ENCODE measurements at regions not wholly inside any gene's neighbourhood (a gene's known extent, or its start where the extent isn't known, plus 50 kb on each side); places are given as distances from the start of the nearest gene placed in this dataset.

DNA sequence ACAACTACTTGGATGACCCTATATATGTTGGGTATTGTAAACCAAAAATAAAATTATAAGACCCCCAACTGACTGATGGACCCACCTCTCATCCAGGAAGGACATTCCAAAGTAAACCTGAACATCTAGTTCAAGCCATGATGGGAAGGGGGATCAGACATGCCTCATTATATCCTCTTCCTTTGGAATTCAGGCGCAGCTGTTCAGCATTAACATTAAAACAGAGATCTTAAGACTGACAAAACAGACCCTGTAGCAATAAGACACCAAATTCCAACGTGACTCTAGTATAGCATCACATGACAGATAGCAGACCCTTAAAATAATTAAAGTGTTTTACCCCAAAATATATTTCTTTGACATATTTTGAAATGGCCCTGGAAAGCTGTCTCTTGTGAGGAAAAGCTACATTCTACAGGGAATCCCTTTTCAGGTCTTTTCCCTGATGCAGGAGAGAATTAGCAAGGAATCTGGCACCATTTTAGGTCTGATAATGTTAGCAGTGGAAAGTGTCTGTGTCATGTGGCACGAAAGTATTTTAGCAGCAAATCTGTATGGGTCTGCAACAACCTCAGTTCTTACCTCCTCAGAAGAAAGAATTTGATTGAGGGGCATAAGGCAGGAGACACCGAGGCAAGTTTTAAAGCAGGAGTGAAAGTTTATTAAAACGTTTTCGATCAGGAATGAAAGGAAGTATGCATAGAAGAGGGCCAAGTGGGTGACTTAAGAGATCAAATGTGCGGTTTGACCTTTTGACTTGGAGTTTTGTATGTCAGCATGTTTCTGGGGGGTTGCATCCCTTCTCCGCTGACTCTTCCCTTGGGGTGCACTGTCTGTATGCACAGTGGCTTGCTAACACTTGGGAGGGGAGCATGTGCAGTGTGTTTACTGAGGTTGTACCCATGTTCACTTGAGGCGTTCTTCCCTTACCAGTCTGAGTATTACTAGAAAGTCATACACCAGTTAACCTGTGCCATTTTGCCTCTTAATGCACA, 236.6 kb upstream of the PPP1R3A start:
- no peaks in the 10 kb centered on the region for H3K27me3 ChIP-seq
- H3K4me1 ChIP-seq = no peaks in the 10 kb centered on the region
- no peak overlapping the region for H3K27ac ChIP-seq
- no peaks in the 10 kb centered on the region for H3K9me3 ChIP-seq
- no peak for DNase-seq
- H3K4me3 ChIP-seq = no peak overlapping the region
- no peaks in the 10 kb centered on the region for H3K36me3 ChIP-seq
- TF ChIP-seq, protein P1, sequence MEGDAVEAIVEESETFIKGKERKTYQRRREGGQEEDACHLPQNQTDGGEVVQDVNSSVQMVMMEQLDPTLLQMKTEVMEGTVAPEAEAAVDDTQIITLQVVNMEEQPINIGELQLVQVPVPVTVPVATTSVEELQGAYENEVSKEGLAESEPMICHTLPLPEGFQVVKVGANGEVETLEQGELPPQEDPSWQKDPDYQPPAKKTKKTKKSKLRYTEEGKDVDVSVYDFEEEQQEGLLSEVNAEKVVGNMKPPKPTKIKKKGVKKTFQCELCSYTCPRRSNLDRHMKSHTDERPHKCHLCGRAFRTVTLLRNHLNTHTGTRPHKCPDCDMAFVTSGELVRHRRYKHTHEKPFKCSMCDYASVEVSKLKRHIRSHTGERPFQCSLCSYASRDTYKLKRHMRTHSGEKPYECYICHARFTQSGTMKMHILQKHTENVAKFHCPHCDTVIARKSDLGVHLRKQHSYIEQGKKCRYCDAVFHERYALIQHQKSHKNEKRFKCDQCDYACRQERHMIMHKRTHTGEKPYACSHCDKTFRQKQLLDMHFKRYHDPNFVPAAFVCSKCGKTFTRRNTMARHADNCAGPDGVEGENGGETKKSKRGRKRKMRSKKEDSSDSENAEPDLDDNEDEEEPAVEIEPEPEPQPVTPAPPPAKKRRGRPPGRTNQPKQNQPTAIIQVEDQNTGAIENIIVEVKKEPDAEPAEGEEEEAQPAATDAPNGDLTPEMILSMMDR (IDR thresholded peaks at IDR 0.05) = no peak
- TF ChIP-seq POLR2A (IDR thresholded peaks at IDR 0.05) = no peak

DNA sequence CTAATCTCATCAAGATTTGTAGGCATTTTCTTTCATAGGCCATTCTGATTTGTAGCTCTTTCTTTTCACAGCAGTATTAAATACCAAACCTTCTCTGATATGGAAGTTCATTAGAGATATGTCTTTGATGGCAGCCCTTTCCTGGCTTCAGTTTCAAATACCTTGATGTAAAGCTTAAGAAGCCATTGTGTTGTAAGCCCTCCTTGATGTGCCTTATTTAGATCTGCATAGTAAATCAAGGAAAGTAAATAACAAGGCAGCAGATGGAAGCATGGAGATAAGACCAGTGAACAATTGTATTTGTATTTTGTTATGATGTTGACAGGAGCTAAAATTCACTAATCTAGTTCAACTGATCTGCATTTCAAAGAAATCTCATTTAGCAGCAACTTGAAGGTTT, 234.9 kb upstream of the PPP1R3A start:
- no peak for DNase-seq
- Histone ChIP-seq H3K36me3 (no peaks in the 10 kb centered on the region), H3K4me1 (no peaks in the 10 kb centered on the region), H3K27ac (no peak overlapping the region), H3K4me3 (no peak overlapping the region), H3K9me3 (no peaks in the 10 kb centered on the region), H3K27me3 (no peaks in the 10 kb centered on the region)
- TF ChIP-seq POLR2A (IDR thresholded peaks at IDR 0.05) = no peak
- TF ChIP-seq, protein P1 (IDR thresholded peaks at IDR 0.05) = no peak

DNA sequence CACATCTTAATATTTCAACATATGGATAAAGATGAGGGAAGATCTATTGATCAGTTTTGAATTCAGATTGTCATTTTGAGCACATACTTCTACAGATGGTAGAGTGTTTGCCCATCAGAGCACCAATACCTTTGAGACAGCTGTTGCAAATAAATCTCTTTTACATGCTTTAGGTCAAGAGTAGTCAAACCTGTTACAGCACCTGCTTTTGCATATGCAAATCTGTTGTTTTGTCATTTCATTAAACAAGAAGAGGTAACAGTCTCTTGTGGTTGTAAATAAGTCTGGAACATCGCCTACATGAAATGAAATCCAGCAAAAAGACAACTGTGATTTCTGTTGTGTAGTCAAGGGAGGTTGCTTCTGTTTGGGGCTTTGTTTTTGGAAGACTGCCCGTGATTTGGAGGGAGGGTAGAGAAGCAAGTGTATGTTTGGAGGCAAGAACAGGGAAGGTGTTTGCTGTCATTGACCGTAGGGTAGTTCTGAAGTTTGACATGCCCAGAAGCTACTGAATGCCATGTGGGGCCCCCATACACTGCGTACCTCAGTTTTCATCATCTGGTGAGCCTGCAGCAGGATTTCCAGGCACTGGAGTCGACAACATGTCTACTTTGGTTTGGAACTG, 233.6 kb upstream of the PPP1R3A start:
- TF ChIP-seq, protein P1 (IDR thresholded peaks at IDR 0.05) = no peak
- TF ChIP-seq POLR2A (IDR thresholded peaks at IDR 0.05) = no peak
- no peaks in the 10 kb centered on the region for H3K4me1 ChIP-seq
- no peaks in the 10 kb centered on the region for H3K36me3 ChIP-seq
- no peaks in the 10 kb centered on the region for H3K9me3 ChIP-seq
- no peak overlapping the region for H3K27ac ChIP-seq
- H3K27me3 ChIP-seq = no peaks in the 10 kb centered on the region
- H3K4me3 ChIP-seq = no peak overlapping the region
- DNase-seq = no peak

DNA sequence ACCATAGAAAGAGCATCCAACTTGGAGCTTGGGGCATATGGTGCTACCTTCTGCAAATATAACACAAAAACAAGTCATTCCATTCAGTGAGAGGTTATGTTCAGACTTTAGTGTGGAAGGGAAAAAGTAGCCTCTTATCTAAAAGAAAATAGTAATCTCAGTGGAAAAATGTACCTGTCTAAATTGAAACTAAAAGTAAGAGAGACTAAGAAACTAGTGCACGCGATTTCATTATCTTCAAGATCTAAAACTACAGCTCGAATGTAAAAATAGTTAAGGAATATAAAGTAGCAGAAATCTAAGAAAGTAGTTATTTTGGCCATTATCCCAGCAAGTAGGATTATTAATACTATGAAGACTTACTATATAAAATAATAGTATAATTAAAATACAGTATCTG, 233.0 kb upstream of the PPP1R3A start:
- Histone ChIP-seq H3K4me1 (no peaks in the 10 kb centered on the region), H3K4me3 (no peak overlapping the region), H3K36me3 (no peaks in the 10 kb centered on the region), H3K9me3 (no peaks in the 10 kb centered on the region), H3K27me3 (no peaks in the 10 kb centered on the region), H3K27ac (no peak overlapping the region)
- TF ChIP-seq, protein P1 (IDR thresholded peaks at IDR 0.05) = no peak
- no peak for TF ChIP-seq POLR2A (IDR thresholded peaks at IDR 0.05)
- no peak for DNase-seq

DNA sequence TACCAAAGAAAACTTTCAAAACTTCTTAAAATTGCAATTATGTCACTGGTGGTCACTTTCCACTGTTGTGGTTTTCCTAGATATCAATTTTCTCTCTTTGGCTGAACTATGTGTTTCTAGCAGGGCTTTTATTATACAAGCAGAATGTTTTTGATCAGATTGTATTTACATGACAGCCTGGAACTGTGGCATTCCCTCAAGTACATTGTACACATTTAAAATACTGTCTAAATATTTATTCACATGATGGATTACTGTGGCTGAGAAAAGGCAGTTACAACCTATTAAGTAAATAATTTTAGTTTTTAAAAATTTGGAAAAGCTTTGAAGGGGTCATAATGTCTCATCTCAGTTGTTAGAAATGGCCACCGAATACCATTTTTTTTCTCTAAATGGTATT, 231.9 kb upstream of the PPP1R3A start:
- Histone ChIP-seq H3K4me3 (no peak overlapping the region), H3K27me3 (no peaks in the 10 kb centered on the region), H3K9me3 (no peaks in the 10 kb centered on the region), H3K4me1 (no peaks in the 10 kb centered on the region), H3K27ac (no peak overlapping the region), H3K36me3 (no peaks in the 10 kb centered on the region)
- no peak for DNase-seq
- TF ChIP-seq, protein P1 (IDR thresholded peaks at IDR 0.05) = no peak
- no peak for TF ChIP-seq POLR2A (IDR thresholded peaks at IDR 0.05)
